ENCODE measurements at regions not wholly inside any gene's neighbourhood (a gene's known extent, or its start where the extent isn't known, plus 50 kb on each side); places are given as distances from the start of the nearest gene placed in this dataset.

- TF ChIP-seq RUNX3 (IDR thresholded peaks at IDR 0.05; ENCODE audit: low read length): peak; percentile 69
- TF ChIP-seq CTCF (IDR thresholded peaks at IDR 0.05 in 2 of 3, conservative IDR thresholded peaks at IDR 0.05 in 1 of 3; ENCODE audit: control insufficient read depth in 2 of 3, extremely low read depth in 1 of 3, insufficient read depth in 1 of 3, low read depth in 3 of 3, low read length in 3 of 3): no peak
- TF ChIP-seq TCF12 (IDR thresholded peaks at IDR 0.05; ENCODE audit: low read depth, low read length): no peak
These were observed 855.5 kb upstream of the MAP3K7 start (continued) for GRCh38 chr6:91442342-91442741.

DNA sequence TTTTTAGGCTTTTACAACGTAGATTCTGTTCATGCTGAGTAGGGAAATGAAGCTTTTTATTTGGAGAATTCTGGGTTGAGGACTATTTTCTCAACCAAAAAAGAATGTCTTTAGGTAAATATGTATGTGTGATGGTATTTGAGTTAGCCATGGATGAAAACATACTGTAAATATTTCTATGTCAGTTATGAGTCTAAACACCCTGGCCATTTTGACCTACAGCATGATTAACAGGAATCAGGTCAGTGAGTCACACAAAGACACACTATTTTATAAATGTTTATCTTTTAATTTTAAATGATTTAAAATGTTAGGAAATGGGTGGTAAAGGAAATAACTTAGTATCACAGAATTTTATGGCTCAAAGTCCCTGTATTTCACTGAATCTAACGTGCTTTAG, 851.7 kb upstream of the MAP3K7 start:
- CTCF ChIA-PET: interaction anchor here (1.2 to 3.5 kb wide), 2 partner anchors 42 to 108 kb away, joined by 3 to 12 read pairs; no protein-coding TSS in a partner anchor
- POLR2A ChIA-PET: interaction anchor here (2.7 kb wide), 1 partner anchor 42 kb away, joined by 10 read pairs; no protein-coding TSS in a partner anchor
- ATAC-seq (no peak), FAIRE-seq (no peak), DNase-seq (ENCODE audit: low read depth, low spot score) (no peak)
- RAD21 ChIA-PET (ENCODE audit: unreplicated experiment): interaction anchor here (3.9 kb wide), 1 partner anchor 44 kb away, joined by 41 read pairs; no protein-coding TSS in a partner anchor
- H3K9me3 ChIP-seq (replicated peaks; ENCODE audit: control insufficient read depth, insufficient read depth, low read length): no peaks in the 10 kb centered on the region; the same call in 2 of the 3 replicates
- SMC1A ChIA-PET (ENCODE audit: uncharacterized antibody, unreplicated experiment): interaction anchor here (1.1 to 5.7 kb wide), 6 partner anchors 9 to 108 kb away, joined by 3 to 31 read pairs (median 14); no protein-coding TSS in a partner anchor
- H3K4me3 ChIP-seq: no peak overlapping the region
- TF ChIP-seq GATAD2B (conservative IDR thresholded peaks at IDR 0.05; ENCODE audit: low read depth) (no peak), TCF3 (IDR thresholded peaks at IDR 0.05; ENCODE audit: borderline replicate concordance, insufficient read depth, low read depth, low read length) (no peak), IKZF1 (conservative IDR thresholded peaks at IDR 0.05) (no peak), EZH2 (IDR thresholded peaks at IDR 0.05; ENCODE audit: borderline replicate concordance, control insufficient read depth, low read depth, low read length) (no peak)
- intact Hi-C loops (cut with micrococcal nuclease; ENCODE audit: unreplicated experiment) (loop anchor here (2.0 kb wide), 1 partner anchor 44 kb away; no protein-coding TSS in a partner anchor), in situ Hi-C loops (cut with MboI) (no loop called here)
- H2AFZ ChIP-seq (ENCODE audit: control insufficient read depth, low read depth, low read length): no peak overlapping the region
- no peaks in the 10 kb centered on the region for H3K79me2 ChIP-seq (ENCODE audit: control insufficient read depth, insufficient read depth, low read length)
- H4K20me1 ChIP-seq (ENCODE audit: control insufficient read depth, insufficient read depth): no peaks in the 10 kb centered on the region
- no peaks in the 10 kb centered on the region for H3K36me3 ChIP-seq (ENCODE audit: control insufficient read depth in 2 of 2, insufficient read depth in 2 of 2, low read length in 1 of 2)
- H3K4me2 ChIP-seq (ENCODE audit: control insufficient read depth, insufficient read depth): no peak overlapping the region
- no peaks in the 10 kb centered on the region for H3K4me1 ChIP-seq (ENCODE audit: control insufficient read depth, insufficient read depth, low read length)
- WGBS (ENCODE audit: insufficient coverage, insufficient replicate concordance, low lambda C conversion rate, missing lambda C conversion rate): 35% methylated on average over 2 of the region's 2 CpGs
- no peak overlapping the region for H3K27ac ChIP-seq (ENCODE audit: control insufficient read depth, insufficient read depth)
- no peak overlapping the region for H3K9ac ChIP-seq (ENCODE audit: control insufficient read depth, insufficient read depth, low read length)
- no TSS peak for BruUV-seq (replicated peaks)
- H3K27me3 ChIP-seq (replicated peaks in 1 of 2; ENCODE audit: control insufficient read depth in 2 of 2, insufficient read depth in 2 of 2, low read length in 1 of 2): no peaks in the 10 kb centered on the region

Measured in GM12878 (cell line).